ENCODE measurements at regions not wholly inside any gene's neighbourhood (a gene's known extent, or its start where the extent isn't known, plus 50 kb on each side); places are given as distances from the start of the nearest gene placed in this dataset.

- TF ChIP-seq CTCF (IDR thresholded peaks at IDR 0.05) (no peak), POLR2A (IDR thresholded peaks at IDR 0.05) (no peak)
Observed at GRCh38 chr3:146888176-146888575, 283.0 kb upstream of the PLSCR5 start.

Data from Peyer's patch (tissue), 4 donors.